ENCODE measurements at regions not wholly inside any gene's neighbourhood (a gene's known extent, or its start where the extent isn't known, plus 50 kb on each side); places are given as distances from the start of the nearest gene placed in this dataset.

DNA sequence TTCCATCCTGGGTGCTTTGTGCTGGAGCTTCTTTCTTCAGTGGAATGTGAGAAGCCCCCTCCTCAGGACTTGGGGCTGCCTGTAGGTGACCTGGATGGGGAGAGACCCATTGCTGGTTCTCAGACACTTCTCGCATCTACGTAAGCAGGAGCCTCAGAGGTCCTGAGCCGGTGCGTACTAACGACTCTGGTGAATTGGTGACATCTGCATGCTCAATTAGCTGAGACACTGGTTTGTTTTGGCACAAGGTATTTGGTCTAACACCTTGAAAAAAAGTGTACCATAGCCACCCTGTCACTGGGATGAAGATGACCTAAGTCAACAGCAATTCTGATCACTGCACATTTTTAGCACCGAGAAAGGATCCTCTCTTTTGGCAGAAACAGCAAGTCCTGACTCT, 57.7 kb downstream of the LRRC30 start:
- no peak for DNase-seq

DNA sequence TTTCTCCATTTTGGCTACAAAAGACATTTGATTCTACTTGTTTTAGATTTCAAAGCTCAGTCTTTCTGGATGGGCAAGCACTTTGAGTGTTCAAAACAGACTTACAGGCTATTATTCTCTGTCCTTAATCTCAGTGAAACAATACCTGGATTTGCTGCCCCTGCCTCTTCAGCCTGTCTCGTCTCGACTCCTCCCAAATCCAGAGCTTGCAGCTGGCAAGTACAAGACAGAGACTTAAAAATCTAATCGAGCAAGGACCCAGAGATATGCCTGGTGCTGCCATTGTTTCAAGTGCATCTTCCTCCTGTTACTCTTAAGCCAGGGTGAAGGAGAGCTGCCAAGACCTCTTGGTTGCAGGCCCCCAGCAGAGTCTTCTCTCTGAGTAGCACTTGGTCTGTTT, 59.2 kb downstream of the LRRC30 start:
- no peak for DNase-seq

DNA sequence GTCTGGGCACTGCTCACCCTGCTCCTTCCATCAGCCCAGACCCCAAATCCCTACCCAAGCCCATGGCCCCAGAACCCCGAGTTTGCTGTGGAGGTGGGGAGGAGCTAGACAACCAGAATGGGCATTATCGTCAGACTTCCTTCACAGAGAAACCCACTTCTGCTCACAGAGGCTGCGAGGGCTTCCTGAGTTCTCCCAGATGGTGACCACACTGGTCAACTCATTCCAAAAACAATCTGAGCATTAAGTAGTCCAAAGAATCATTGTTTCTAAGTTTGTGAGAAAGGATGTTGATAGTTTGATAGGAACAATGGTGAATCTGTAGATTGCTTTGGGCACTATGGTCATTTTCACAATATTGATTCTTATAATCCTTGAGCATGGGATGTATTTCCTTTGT, 60.2 kb downstream of the LRRC30 start:
- DNase-seq: no peak

DNA sequence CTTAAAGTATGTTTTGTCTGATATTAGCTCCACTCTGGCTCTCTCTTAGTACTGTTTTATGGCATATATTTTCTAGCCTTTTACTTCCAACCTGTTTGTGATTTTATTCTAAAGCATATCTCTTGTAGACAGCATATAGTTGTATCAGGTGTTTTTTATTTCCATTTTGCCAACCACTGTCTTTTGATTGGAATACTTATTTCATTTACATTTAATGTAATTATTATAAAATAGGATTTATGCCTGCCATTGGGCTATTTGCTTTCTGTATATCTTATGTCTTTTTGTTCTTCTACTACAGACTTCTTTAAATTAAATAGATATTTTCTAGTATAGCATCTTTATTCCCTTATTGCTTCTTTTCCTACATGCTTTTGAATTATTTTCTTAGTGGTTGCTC, 67.3 kb downstream of the LRRC30 start:
- DNase-seq: no peak

DNA sequence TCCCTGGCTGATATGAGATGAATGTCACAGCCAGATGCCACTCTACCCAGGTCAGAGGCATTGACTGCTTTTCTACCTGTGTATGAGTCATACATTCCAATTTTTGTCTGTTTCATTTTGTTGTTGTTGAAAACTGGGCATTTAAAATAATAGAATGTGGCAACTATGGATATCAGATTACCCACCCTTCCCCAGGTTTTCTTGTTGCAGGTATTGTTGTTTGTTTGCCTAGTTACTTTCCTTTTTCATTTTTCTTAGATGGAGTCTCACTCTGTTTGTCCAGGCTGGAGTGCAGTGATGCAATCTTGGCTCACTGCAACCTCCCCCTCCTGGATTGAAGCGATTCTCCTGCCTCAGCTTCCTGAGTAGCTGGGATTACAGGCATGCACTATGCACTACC, 70.2 kb downstream of the LRRC30 start:
- no peak for DNase-seq

DNA sequence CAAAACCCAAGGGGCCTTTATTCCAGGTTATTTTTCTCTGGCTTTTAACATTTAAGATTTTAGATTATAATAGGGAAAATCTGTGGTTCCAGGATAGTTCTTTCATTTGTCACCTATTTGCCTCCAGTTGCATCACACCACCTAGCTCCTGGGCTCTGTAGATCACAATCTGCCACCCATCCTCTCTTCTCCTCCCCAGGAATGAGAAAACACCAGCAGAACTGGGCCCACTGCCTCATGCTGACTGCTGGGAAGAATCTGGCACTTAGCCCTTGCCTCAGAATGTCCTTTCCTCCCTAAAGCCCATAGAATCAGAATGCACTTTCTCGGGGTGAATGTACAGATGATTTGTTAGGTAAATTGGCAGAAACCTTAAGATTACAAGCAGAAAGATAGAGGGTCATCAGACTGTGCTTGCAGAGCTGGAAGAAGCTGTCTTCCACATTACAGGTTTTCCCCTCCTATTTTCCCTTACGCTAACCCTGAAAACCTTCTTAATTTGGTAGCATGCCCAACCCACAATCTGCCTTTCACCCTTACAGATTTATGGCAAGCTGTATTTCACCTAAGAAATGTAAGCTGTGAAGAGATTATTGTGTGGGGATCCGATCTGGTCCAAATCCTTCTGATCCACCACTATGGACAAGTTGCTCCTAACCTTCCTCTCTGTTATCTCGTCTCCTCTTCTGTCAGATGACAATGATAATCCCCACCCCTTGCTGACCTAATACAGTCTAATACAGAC, 72.6 kb downstream of the LRRC30 start:
- no peak for DNase-seq

DNA sequence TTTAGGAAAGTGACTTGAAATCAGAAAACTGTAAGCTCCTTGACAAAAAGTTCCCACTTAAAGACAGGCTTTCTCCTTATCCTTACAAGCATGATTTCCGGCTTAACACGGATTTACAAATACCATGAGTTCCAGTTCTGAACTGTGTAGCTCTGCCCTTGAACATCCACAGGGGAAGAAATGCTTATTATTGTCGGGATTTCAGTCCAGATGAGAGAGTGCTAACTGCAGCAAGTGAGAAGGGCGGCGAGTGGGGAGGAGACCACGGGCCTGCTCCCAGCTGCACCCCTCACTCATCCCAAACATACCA, 73.1 kb downstream of the LRRC30 start:
- DNase-seq: no peak

DNA sequence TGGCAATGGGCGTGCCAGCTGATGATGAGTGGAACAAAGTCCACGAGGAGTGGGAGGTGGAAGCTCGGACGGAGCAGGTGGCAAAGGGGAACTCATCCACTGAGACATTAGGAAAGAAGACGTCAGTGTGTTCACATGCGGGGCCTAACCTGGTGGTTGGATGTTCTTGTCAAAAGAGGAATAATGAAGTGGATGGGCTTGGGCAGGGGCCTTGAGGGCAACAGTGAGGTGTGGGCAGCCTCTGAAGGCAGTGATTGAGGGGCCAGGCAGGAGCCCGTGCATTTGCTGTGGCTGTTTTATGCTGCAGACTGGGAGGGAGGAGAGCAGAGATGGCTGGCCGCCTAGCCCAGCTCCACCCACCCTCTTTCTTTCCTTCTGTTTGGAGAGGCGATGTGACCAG, 74.5 kb downstream of the LRRC30 start:
- no peak for DNase-seq

DNA sequence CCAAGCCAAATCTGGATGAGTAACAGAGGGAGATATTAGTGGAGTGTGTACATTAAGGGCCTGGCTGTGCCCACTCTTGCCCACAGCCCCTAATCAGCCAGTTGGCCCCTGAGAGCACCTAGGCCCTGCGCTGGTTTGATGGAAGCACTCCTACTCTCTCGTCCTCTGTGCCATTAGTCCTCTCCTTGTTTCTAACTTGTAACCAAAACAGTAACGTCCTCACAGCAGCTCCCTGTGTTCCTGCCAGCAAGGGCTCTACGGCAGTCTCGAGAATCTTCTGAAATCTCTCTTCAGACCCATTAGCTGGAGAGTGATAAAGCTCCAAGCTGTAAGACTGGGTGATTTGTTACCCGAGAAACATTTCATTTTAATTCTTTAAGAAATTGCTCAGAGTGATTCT, 76.1 kb downstream of the LRRC30 start:
- DNase-seq: no peak

DNA sequence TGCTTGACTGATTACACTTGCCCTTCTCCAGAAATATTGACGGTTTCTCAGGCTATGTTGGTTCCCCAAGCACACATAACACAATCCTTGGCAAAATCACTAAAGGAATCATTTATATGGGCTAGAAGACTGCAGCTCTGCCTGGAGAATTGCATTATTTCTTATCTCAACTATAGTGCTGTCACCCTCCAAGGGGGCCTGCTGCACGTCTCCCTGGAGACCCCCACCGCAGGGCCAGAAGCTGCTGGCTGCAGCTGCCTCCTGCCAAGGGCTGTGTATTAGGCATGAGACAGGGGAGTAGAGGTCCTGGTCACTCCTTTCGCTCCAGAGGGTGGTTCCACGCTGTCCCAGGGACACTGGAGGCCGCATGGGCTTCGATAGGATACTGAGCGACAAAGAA, 76.6 kb downstream of the LRRC30 start:
- DNase-seq: no peak

DNA sequence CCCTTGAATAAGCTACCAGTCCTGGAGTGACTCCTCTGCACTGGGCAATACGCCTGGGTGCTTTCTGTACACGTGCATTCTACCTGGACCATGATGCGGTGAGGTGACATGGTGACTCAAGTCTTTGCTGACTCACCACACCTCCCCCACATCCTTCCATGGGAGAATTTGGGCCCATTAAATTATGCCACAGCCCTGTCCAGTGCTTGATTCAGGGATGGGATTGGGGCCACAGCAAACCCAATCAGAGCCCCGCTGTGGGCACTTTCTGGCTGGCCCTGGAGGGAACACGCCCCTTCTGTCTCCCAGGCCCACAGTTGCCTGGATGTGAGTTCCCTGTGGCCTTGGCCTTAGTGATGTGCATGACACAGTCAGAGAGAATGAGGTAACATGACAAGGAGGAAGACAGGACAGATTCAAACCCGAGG, 86.9 kb downstream of the LRRC30 start:
- no peak for DNase-seq

DNA sequence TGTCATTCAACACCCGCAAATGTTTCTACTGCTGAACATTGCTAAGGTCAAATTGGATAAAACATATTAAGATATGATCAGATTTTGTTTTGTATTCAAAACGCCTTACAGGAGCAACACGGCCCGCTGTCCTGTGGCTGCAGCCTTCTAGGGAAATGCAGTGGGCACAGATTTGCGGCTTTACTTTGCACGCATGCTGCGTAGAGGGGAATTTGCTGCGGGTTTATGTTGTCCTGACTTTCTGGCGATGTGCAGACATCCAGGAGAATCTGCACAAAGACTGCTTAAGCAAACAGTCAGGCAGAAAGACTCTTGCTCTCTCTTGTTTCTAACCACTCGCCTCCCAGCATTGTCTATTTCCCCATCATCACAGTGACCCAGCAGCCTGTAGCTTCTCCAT, 88.3 kb downstream of the LRRC30 start:
- DNase-seq: no peak

DNA sequence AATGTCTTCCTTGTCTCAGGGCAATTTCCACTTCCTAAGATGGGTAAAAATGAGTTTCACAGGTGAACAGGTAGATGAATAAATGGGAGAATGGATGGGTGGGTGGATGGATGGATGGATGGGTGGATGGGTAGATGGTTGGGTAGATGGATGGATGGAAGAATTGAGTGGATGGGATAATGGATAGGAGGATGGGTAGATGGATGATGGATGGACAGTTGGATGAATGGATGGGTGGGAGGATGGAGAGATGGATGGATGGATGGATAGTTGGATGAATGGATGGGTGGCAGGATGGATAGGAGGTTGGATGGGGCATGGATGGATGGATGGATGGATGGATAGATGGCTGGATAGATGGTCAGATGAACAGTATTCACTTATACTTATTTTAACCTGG, 90.9 kb downstream of the LRRC30 start:
- no peak for DNase-seq

DNA sequence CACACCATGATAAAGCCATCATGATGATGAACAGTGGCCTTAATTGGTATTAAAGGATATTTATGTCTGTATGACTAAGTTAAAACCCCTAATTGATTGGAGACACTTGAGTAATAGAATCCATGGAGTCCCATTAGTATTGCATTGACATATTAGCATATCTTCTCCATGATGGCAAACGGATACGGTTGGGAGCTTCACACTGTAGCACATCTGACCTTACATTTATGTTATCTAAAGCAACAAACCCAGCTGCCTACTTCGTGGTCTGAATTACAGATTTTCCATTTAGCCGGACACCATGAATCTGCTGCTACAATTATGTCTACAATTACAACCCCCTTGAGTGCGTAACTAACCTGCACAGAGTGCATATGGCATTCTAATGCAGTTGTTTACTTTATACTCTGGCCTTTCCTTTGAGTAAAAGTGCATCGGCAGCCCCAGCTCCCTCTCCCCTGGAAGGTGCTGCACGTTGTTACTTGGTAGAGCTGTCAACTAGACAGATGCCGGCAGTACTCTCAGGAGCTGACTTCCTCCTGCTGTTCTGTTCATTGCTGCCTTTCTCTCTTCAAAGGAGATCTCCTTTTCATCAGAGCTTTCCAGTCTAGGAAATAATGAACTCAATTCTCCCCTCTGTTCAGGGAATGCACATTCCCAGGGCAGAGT, 92.1 kb downstream of the LRRC30 start:
- no peak for DNase-seq

DNA sequence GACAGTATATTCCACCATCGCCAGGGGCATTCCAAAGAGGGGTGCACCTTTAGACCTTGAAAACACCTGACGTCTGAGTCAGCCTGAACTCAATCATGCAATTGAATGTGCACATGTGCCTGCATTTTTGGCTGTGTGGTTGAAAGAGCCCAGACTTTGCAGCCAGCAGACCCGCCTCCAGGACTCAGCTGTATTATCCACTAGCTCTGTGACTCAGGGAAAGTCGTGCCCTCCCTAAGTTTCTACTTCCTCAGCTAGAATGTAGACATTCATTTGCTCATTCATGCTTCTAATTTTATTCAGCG, 94.2 kb downstream of the LRRC30 start:
- no peak for DNase-seq

DNA sequence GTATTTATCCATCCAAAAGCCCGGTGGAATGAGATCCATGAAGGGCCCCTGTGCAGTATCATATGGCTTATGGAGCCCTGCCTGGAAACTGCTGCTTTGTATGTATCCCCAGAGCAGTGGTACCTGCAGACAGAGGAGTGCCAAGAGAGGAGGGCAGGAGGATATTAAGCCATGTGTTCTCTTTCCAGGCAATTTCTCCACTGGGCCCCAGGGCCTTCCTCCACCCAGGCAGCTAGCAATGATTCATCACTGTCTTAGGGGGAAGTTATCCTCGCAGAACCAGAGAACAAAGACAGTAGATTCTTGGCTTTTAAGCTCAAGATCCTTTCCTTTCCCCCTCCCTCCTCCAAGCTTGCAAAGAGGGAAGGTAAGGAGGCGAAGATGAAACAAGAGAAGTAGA, 98.1 kb downstream of the LRRC30 start:
- peak; percentile 10 to 16 for DNase-seq

DNA sequence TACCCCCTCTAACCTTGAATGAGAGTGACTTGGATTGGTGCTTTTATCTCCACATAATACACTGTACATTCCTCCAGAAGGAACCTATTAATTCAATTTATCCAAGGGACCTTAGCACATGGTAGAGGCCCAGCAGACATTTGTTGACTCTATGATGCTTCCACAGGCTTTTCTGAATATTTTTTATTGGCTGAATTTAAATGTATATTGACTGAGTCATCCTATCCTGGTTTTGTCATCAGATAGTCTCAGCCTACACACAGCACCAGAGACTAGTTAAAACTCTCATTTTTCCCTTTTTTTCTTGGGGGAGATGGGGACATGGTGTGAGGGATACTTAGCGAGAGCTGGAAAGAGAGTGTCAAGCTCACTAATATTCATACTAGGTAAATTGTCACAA, 101.6 kb downstream of the LRRC30 start:
- no peak for DNase-seq

DNA sequence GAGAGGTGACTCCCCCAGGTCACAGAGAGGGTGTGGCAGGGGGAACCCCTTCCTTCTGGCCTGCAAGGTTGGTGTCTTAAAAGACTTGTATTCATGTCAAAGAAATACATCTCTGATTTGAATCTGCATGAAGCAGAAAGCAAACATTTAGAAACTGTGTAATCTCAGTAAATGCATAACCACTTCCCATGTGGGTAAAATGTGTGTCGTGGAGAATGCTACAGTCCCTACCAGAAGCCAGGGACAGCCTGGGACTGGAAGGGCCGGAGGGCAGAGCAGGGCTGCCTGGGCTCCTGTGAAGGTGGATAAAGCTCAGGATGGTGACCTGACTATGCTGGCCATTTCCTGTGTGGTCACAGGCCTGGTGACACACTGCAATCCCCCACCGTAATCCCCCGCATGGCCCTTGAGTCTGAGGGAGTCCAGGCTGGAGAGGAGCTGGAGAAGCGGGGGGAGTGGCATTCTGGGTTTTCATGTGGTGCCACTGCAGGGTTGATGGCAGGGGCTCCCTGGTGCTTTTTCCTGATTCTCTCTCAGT, 102.2 kb downstream of the LRRC30 start:
- no peak for DNase-seq

DNA sequence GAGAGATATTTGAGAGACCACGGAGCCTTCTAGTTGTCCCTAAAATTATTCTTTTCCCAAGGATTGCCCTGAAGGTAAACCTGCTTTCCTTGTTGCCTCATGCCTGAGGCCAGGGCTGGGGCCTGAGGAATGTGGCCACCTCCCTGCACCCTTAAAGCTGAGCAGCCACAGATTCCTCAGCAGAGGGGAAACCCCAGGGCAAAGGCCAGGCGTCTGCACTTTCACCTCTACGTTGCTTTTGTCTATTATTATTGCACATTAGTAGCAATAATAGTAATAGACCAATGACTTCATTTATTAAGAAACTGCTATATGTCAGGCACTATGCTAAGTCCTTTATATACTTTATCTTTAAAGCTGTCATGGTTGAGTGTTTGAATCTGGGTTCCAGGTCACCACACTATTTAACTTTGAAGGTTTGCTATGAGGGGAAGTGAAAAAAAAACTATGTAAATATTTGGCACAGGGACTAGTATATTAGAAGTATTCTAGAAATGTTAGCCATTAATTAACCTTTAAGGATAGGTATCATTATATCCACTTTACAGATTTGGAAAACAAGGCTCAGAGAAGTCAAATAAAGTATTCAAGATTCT, 104.2 kb downstream of the LRRC30 start:
- no peak for DNase-seq

DNA sequence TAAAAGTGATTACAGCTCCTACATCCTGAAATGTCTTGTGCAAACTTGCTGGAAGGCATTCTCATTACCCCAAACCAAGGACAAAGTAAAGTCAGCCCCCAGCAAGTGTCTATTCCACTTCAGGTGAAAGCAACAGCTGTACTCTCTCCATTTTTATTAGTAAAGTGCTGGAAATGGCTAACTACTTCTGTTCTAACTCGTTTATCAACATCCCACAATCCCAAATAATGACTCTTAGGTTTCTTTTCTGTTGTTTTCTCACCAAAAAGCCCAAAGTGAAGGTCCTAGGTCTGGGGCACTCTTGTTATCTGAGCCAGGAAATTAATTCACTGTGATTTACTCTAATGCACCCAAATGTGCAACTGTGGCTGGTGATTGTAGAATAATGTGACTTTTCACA, 105.7 kb downstream of the LRRC30 start:
- DNase-seq: no peak

DNA sequence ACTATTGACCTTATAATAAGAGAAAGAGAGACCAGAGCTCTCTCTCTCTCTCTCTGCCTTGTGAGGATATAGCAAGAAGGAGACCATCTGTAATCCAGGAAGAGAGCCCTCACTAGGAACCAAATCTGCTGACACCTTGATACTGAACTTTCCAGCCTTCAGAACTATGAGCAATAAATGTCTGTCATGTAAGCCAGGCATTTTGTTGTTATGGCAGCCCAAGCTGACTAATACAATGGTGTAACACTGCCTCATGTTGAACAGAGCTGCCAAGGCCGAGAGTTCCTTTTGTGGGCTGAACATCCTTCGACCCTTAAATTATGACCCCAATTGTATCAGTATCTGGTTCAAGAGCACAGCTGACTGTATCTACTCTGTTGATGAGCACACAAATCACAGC, 108.0 kb downstream of the LRRC30 start:
- DNase-seq: no peak

DNA sequence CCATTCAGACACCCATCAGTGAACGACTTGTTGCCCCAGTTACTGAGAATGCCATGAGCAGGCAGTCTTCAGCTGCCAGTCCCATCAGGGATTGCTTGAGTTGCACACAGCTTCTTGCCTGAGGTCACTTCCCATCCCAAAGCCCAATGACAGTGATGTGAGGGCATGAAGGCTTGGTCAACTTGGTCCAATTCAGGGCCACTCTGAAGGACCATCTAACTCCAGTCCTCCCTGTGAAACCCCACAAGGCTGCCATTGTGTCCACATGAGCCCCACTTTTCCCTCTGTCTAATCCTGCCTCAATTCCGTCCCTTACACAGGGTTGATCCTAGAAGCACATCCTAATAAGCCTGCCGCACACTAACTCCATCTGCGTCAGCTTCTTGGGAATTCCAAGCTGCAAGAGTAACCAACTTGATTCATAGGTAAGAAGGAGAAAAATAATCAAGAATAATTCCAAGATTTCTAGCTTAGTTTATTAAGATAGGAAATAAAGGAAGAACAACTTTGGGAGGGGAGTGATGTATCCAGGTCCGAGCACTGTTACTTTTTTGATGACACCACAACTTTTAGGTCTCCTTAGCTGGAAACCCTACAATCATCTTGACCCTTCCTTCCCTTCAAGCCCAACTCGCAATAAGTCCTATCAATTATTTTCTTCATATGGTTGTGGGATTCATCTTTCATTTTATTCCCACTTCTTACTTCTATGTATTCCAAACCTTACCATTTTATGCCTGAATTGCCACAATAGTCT, 110.9 kb downstream of the LRRC30 start:
- no peak for DNase-seq

DNA sequence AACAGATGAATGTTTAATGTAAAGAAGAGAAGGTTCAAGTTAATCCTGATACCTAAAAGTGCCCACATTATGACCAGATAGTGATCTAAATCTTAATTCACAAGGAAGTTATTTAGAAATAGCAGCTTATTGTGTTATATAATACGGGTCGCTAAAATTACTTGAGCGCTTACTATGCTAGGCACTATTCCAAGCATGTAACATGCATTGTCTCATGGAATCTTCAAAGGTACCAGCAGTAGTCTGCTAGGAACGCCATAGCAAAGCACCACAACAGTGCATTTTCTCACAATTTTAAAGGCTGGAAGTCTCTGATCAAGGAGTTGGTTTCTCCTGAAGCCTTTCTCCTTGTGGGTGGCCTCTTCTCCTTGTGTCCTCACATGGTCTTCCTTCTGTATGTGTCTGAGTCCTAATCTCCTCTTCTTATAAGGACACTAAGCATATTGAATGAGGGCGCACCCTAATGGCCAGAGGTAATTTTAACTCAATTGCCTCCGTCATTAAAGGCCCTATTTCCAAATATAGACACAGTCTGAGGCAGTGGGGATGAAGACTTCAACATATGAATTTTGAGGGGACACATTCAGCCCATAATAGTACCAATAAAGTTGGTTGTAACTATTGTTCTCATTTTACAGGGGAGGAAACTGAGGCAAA, 118.4 kb downstream of the LRRC30 start:
- DNase-seq: peak in 1 of 2 donors; percentile 3

Measured in inflammatory macrophage treated with lipopolysaccharide for 1 hour (primary cell).